ENCODE measurements at regions not wholly inside any gene's neighbourhood (a gene's known extent, or its start where the extent isn't known, plus 50 kb on each side); places are given as distances from the start of the nearest gene placed in this dataset.

GRCh38 chr5:54661111-54661510 lies 143.6 kb downstream of the SNX18 start:
- DNase-seq (ENCODE audit: low read depth, low spot score) (no peak), ATAC-seq (no peak)
- Histone ChIP-seq H3K4me2 (ENCODE audit: low read length) (no peak overlapping the region), H3K36me3 (ENCODE audit: control insufficient read depth in 1 of 2, insufficient read depth in 2 of 2, low read length in 2 of 2) (no peaks in the 10 kb centered on the region), H3K27ac (ENCODE audit: low read depth, low read length) (no peak overlapping the region), H3K27me3 (ENCODE audit: insufficient read depth, low read length) (no peaks in the 10 kb centered on the region), H3K9me2 (ENCODE audit: insufficient read depth) (no peaks in the 10 kb centered on the region), H3K9me3 (ENCODE audit: control insufficient read depth in 1 of 2, insufficient read depth in 1 of 2, low read depth in 1 of 2, low read length in 2 of 2) (no peaks in the 10 kb centered on the region), H2AFZ (ENCODE audit: low read depth, low read length, poor library complexity, severe bottlenecking) (no peak overlapping the region), H3K4me3 (replicated peaks in 1 of 2; ENCODE audit: low read depth in 1 of 2, low read length in 2 of 2) (no peak overlapping the region), H4K20me1 (ENCODE audit: insufficient read depth) (no peaks in the 10 kb centered on the region), H3K9ac (ENCODE audit: low read length) (no peak overlapping the region), H3K79me2 (ENCODE audit: insufficient read depth, low read length) (no peaks in the 10 kb centered on the region), H3K4me1 (ENCODE audit: control insufficient read depth in 1 of 2, insufficient read depth in 2 of 2, low read length in 2 of 2) (no peaks in the 10 kb centered on the region)
- intact Hi-C loops (cut with micrococcal nuclease): no loop called here
- BruUV-seq (replicated peaks): no TSS peak
- RAD21 ChIA-PET (ENCODE audit: low non-redundant PET in 1 of 2, low total read pairs in 2 of 2, uncharacterized antibody in 2 of 2, unreplicated experiment in 2 of 2): no interaction called here
- CTCF ChIA-PET: no interaction called here
- POLR2A ChIA-PET: no interaction called here
- TF ChIP-seq EZH2phosphoT487 (IDR thresholded peaks at IDR 0.05; ENCODE audit: borderline replicate concordance) (no peak), ATF3 (IDR thresholded peaks at IDR 0.05) (no peak), SRF (IDR thresholded peaks at IDR 0.05; ENCODE audit: low read depth) (no peak), JUND (IDR thresholded peaks at IDR 0.05) (no peak), REST (IDR thresholded peaks at IDR 0.05; ENCODE audit: low read depth) (no peak), TCF7L2 (IDR thresholded peaks at IDR 0.05; ENCODE audit: borderline replicate concordance, extremely low read depth, insufficient read depth, insufficient read length) (no peak), YY1 (IDR thresholded peaks at IDR 0.05; ENCODE audit: extremely low read depth, insufficient replicate concordance, low read depth, low read length) (no peak), FOSL1 (IDR thresholded peaks at IDR 0.05; ENCODE audit: low read depth) (no peak), CTCF (IDR thresholded peaks at IDR 0.05 in 2 of 3, conservative IDR thresholded peaks at IDR 0.05 in 1 of 3; ENCODE audit: borderline replicate concordance in 1 of 3, insufficient read depth in 1 of 3, low read depth in 2 of 3, low read length in 2 of 3) (no peak), POLR2A (IDR thresholded peaks at IDR 0.05; ENCODE audit: borderline replicate concordance, extremely low read depth, insufficient read depth, insufficient read length) (no peak), SP1 (IDR thresholded peaks at IDR 0.05; ENCODE audit: low read depth) (no peak), MAX (IDR thresholded peaks at IDR 0.05) (no peak), ZBTB33 (IDR thresholded peaks at IDR 0.05; ENCODE audit: extremely low read depth, insufficient replicate concordance, low read length) (no peak), CBX3 (IDR thresholded peaks at IDR 0.05; ENCODE audit: low read depth) (no peak), RAD21 (IDR thresholded peaks at IDR 0.05; ENCODE audit: low read depth) (no peak), CEBPB (IDR thresholded peaks at IDR 0.05; ENCODE audit: low read depth) (no peak), ZFX (IDR thresholded peaks at IDR 0.05) (no peak), POLR2AphosphoS5 (IDR thresholded peaks at IDR 0.05; ENCODE audit: low read depth, low read length) (no peak), EGR1 (IDR thresholded peaks at IDR 0.05; ENCODE audit: low read depth) (no peak), ELF1 (IDR thresholded peaks at IDR 0.05; ENCODE audit: borderline replicate concordance, low read depth) (no peak)

Data from HCT116 (cell line).